HG03378 (cell line): ENCODE measurements at regions not wholly inside any gene's neighbourhood (a gene's known extent, or its start where the extent isn't known, plus 50 kb on each side); places are given as distances from the start of the nearest gene placed in this dataset.
A peak's percentile ranks its signal among the peaks of the same experiment; 100 is the strongest.

Source experiments
- ATAC-seq: cut with Tn5 transposase; IDR thresholded peaks from one replicate; pipeline ENCODE4 v1.9.1; 2021; ENCODE audit warnings: mild to moderate bottlenecking, moderate library complexity; ENCODE audit not compliant: unreplicated experiment

- ATAC-seq: peak; percentile 65
Observed at GRCh38 chr20:50338479-50339391, 148.1 kb downstream of the CEBPB start.

DNA sequence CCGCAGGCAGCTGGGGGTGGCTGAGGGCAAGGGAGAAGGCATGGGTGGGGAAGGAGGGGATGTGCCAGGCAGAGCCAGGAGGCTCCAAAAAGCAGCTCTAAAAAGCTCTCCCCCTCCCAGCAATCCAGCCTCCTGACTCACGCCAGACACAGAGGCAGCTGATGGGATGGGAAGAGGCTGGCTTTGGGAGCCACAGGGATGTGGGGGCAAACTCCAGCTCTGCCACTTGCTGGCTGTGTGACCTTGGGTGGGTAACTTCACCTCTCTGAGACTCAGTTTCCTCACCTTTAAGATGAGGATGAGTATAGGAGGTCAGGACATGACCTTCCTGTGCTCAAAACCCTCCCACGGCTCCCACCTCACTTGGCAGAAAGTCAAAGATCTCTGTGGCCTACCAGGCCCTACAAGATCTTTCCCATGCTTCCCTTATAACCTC lies 148.9 kb downstream of the CEBPB start:
- no peak for ATAC-seq

GRCh38 chr20:50340541-50340940 lies 149.9 kb downstream of the CEBPB start:
- no peak for ATAC-seq

DNA sequence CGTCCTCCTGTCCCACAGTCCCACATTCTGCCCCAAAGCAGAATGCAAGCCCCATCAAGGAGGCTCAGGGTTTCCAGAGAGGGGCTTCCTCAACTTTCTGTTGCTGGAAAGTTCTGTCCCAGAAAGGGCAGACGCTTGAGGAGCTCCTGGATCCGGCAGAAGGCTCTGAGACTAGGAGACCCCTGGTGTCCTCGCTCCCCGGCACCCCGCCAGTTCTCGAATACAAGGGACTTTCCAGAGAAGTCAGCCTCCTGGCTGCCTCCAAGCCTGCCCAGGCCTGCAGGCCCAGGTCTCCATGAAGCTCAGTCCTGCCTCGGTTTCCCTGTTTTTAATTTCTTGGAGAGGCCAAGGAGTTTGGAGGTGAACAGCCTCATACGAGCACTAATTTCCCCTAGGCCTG lies 150.4 kb downstream of the CEBPB start:
- ATAC-seq: no peak

- no peak for ATAC-seq
Observed at GRCh38 chr20:50341880-50342637, 151.4 kb downstream of the CEBPB start.

DNA sequence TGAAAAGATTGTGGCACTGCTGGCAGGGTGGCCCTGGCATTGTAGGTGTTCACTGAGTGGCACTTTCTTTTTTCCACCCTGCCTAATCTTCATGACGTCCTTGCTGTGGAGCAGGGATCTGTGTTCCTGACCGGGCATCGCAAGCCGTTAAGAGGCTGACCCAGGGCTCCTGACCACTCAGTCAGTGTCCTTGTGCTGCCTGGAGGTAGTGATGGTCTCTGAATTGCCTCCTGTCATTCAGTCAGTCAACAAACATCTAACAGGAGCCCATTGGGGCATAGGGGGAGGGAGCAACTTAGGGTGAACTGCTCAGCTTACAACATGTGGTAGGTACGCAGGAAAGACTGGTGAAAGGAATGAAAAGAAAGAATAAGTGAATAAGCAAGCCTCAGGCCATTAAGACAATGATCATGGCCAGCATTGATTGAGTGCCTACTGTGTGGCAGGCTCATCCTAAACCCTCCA lies 152.0 kb downstream of the CEBPB start:
- no peak for ATAC-seq

- ATAC-seq: no peak
Observed at GRCh38 chr20:50343125-50343489, 152.5 kb downstream of the CEBPB start.

DNA sequence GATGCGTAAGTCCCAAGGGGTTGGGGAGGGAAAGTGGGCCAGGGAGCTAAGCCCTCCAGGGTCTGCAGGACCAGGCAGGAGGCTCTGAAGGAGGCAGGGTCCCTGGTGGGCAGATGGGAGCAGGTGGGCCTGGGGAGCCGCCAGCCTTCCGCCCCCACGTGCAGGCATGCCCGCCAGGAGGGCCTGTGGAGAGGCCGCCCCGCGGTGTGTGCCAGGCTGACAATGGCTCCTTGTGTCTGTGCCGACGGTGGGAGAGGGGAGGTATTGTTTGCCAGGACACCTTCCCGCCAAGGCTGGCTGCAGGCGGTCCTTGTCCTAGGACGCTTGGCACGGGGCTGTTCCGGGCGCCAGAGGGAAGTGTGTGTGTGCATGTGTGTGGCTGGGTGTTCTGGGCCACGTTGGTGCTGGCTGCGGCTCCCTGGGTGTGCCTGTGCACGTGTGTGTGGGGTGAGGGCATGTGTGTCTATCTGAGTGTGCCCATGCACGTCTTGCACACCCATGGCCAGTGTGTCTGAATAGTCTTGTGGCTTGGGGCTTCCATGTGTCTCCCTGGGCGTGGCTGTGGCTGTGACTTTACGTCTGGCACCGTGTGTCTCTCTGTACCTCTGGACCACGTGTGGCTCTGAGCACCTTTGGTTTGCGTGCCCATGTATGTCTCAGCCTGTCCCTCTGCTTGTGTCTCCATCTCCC lies 153.0 kb downstream of the CEBPB start:
- ATAC-seq: no peak

DNA sequence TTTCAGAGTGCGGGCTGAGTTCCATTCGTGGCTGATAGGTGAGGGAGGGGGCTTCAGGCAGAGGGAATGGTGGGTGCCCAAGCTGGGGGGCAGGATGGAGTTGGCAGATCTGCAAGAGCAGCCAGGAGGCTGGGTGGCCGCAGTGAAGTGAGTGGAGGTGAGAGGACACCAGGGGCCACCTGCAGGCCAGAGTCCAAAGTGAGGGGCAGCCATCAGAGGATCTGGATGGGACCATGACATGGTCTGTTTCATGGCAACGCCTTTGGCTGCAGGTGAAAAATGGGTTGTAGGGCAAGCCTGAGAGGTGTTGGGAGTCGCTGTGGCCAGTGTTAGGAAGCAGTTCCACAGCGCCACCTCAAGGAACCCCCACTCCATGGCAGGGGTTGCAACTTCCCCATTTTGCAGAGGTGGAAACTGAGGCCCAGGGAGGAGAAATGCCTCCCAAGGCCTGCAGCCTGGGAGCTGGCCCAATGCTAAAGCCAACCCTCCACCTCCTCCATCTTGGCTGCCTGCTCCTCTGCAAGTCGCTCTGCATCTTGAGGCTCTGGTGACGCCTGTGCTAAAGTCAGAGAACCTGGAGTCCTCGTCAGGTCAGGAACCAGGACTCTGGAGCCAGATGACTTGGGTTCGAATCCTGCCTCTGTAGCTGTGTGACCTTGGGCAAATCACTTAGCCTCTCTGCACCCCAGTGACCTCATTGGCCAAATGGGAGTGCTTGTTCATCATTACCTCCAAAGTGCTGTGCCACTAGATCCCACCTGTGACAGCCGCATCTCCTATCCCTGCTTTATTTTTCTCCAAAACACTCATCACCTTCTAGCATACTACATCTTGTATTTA lies 153.8 kb downstream of the CEBPB start:
- ATAC-seq: no peak

- no peak for ATAC-seq
Observed at GRCh38 chr20:50345712-50346373, 155.2 kb downstream of the CEBPB start.

GRCh38 chr20:50346374-50347283 lies 156.0 kb downstream of the CEBPB start:
- no peak for ATAC-seq

DNA sequence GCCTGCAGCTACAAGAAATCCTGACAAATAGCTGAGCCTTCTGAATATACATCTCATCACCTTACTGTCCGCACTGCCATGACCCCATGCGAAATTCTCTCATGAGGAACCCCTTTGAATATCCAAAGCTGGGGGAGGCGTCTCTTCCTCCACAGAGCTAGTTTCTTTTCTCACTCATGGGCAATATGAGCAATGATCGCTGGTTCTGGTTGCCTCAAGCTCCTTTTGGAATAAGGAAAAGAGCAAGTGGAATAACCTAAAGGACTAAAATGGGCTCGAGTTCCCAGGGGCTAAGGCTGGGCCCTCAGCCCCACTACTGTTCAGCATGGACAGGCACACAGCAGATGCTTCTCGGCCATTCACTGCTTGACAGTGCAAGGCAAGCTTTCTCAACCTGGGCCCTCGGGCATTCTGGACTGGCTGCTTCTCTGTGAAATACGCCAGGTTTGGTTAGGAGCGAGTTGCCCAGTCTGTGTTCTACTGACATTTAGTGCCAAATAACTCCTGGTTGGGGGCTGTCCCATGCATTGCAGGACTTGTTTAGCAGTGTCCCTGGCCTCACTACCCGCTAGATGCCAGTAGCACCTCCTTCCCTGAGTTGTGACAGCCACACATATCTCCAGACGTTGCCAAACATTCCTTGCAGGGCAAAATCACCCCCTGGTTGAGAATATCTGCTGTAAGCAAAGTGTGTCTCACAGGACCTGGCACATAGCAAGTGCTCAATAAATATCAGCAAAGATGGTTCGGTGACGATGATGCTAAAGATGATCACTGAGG lies 156.8 kb downstream of the CEBPB start:
- no peak for ATAC-seq

DNA sequence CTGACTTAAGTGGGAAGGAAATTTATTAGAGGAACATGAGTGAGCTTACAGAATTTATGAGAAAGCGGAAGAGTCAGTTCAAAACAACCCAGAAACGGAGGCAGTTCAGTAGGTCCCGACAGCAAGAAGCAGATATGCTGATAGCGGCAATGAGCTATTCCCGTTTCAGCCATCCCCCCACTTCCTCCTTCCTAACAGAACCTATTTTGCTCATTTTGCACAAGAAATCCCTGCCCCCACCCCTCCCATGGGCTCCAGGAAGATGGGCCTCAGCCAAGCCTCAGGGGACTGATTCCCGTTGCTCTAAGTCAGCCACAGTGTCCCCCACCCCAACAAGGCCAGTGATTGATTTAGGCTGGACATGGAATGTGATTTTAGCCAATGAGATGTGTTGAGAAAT lies 157.5 kb downstream of the CEBPB start:
- ATAC-seq: no peak

GRCh38 chr20:50350510-50351249 lies 159.5 kb upstream of the PTPN1 start:
- no peak for ATAC-seq

DNA sequence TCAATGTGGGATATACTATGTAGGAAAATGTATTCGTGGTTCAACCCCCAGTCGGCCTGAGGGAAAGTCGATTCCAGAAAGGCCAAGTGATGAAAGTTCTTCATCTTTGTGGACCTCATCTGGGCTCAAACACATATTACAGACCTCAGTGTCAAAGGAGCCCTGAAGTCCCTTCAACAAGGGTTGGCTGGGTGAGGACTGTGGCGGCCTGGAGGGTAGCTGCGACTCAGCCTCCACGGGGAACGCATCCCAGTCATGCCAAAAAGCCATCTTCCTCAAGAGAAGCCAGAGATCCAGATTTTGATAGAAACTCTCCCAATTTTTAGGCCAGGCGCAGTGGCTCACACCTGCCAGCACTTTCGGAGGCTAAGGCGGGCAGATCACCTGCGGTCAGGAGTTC lies 158.6 kb upstream of the PTPN1 start:
- no peak for ATAC-seq

GRCh38 chr20:50353289-50353961 lies 156.8 kb upstream of the PTPN1 start:
- no peak for ATAC-seq
